K562 (cell line): ENCODE measurements at regions not wholly inside any gene's neighbourhood (a gene's known extent, or its start where the extent isn't known, plus 50 kb on each side); places are given as distances from the start of the nearest gene placed in this dataset.

ENCODE experiments used
- C11orf30 ChIP-seq: fragments of 450-650 bp; IDR thresholded peaks from 2 replicates; pipeline ENCODE4 v1.6.1; 2016; ENCODE audit warnings: low read depth, mild to moderate bottlenecking
- CTCF ChIP-seq, 3 experiments: IDR thresholded peaks in 2 of 3; conservative IDR thresholded peaks in 1 of 3; 2 replicates each; pipeline ENCODE4 v1.5.1; 2011 to 2012; ENCODE audit warnings: low read length in 3 of 3, mild to moderate bottlenecking in 3 of 3, control low read depth in 2 of 3, improper control_type of control experiment in 1 of 3, inconsistent platforms in 1 of 3, low read depth in 1 of 3, mixed read lengths in 1 of 3, moderate library complexity in 1 of 3; ENCODE audit not compliant: insufficient read depth in 2 of 3
- JUND ChIP-seq, 2 experiments: IDR thresholded peaks; 2 replicates in 1 of 2; 3 replicates in 1 of 2; pipeline ENCODE4 v1.6.1; 2011; ENCODE audit warnings: borderline replicate concordance in 2 of 2, low read depth in 2 of 2, low read length in 2 of 2, improper control_type of control experiment in 1 of 2, missing biosample characterization in 1 of 2, missing genetic modification characterization in 1 of 2, missing genetic modification reagents in 1 of 2
- NRF1 ChIP-seq, 2 experiments: fragments of 450-650 bp; IDR thresholded peaks in 1 of 2; conservative IDR thresholded peaks in 1 of 2; 2 replicates each; pipeline ENCODE4 v1.6.1; 2014; ENCODE audit warnings: mild to moderate bottlenecking in 2 of 2
- PCBP1 ChIP-seq: fragments of 200-400 bp; formaldehyde crosslinking; IDR thresholded peaks from 2 replicates; pipeline ENCODE4 v1.6.1; 2018; ENCODE audit warnings: mild to moderate bottlenecking, low read depth, low read length; ENCODE audit not compliant: poor library complexity, severe bottlenecking
- POLR2AphosphoS5 ChIP-seq: IDR thresholded peaks from 2 replicates; pipeline ENCODE4 v1.6.1; 2011; ENCODE audit warnings: mild to moderate bottlenecking, low read depth, low read length, moderate library complexity; ENCODE audit not compliant: control insufficient read depth, insufficient read depth
- SIN3B ChIP-seq: fragments of 450-650 bp; IDR thresholded peaks from 2 replicates; pipeline ENCODE4 v1.6.1; 2017; ENCODE audit warnings: low read depth, mild to moderate bottlenecking, moderate library complexity
- ZNF12 ChIP-seq: sonication (generic); formaldehyde crosslinking; IDR thresholded peaks from 2 replicates; pipeline ENCODE4 v1.4.0; 2020; ENCODE audit warnings: mild to moderate bottlenecking, missing genetic modification reagents
- ZNF133 ChIP-seq: fragments of 250-450 bp; sonication (Bioruptor Pico); IDR thresholded peaks from 2 replicates; pipeline ENCODE4 v1.4.0; 2020; ENCODE audit warnings: mild to moderate bottlenecking
- ZNF24 ChIP-seq: fragments of 450-650 bp; IDR thresholded peaks from 2 replicates; pipeline ENCODE4 v1.6.1; 2016
- ZNF589 ChIP-seq: fragments of 200-800 bp; sonication (Bioruptor generic); IDR thresholded peaks from 2 replicates; pipeline ENCODE4 v1.6.1; 2016; ENCODE audit warnings: low read depth, missing genetic modification characterization, missing compliant biosample characterization
- TF ChIP-seq, protein P1 (sequence below): IDR thresholded peaks from 2 replicates; pipeline ENCODE4 v1.6.1; 2012; ENCODE audit warnings: low read depth, low read length, improper control_type of control experiment, borderline replicate concordance

DNA sequence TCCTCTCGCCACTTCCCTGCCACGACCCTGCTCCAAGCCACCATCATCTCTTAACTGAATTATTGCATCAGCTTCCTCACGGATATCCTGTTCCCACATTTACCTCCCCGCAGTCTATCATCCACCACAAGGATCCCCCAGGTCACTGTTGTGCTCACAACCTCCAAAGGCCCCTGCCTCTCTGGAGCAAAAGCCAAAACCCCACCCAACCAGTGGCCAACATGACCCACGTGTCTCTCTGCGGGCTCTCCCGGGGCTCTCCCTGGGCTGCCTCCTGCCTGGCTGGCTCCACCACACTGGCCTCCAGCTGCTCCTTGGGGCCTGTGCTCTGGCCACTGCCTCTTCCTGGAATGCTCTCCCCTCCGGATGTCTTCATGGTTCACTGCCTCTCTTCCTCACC is 809.3 kb downstream of the UQCRFS1 start:
- TF ChIP-seq ZNF133, result no peak
- TF ChIP-seq ZNF24, result no peak
- no peak for TF ChIP-seq POLR2AphosphoS5
- TF ChIP-seq CTCF (IDR thresholded peaks at IDR 0.05 in 2 of 3, conservative IDR thresholded peaks at IDR 0.05 in 1 of 3; ENCODE audit: insufficient read depth in 2 of 3, low read depth in 1 of 3, low read length in 3 of 3), result no peak
- no peak for TF ChIP-seq JUND (IDR thresholded peaks at IDR 0.05; ENCODE audit: borderline replicate concordance, low read depth, low read length)
- no peak for TF ChIP-seq JUND (tag; IDR thresholded peaks at IDR 0.05; ENCODE audit: borderline replicate concordance, low read depth, low read length)
- TF ChIP-seq PCBP1, result no peak
- TF ChIP-seq, protein P1, sequence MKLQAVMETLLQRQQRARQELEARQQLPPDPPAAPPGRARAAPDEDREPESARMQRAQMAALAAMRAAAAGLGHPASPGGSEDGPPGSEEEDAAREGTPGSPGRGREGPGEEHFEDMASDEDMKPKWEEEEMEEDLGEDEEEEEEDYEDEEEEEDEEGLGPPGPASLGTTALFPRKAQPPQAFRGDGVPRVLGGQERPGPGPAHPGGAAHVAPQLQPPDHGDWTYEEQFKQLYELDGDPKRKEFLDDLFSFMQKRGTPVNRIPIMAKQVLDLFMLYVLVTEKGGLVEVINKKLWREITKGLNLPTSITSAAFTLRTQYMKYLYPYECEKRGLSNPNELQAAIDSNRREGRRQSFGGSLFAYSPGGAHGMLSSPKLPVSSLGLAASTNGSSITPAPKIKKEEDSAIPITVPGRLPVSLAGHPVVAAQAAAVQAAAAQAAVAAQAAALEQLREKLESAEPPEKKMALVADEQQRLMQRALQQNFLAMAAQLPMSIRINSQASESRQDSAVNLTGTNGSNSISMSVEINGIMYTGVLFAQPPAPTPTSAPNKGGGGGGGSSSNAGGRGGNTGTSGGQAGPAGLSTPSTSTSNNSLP, result no peak
- no peak for TF ChIP-seq SIN3B
- TF ChIP-seq ZNF589, result no peak
- TF ChIP-seq C11orf30, result no peak
- no peak for TF ChIP-seq NRF1 (conservative IDR thresholded peaks at IDR 0.05 in 1 of 2, IDR thresholded peaks at IDR 0.05 in 1 of 2)
- TF ChIP-seq ZNF12 (CRISPR knock-in tag), result no peak
